IMR-90 (cell line): ENCODE measurements at regions not wholly inside any gene's neighbourhood (a gene's known extent, or its start where the extent isn't known, plus 50 kb on each side); places are given as distances from the start of the nearest gene placed in this dataset.

Experiments used
- ATAC-seq: fragments of 200-7000 bp; cut with Tn5 transposase; 2 replicates; pipeline ENCODE4 v1.9.1; 2020; ENCODE audit warnings: low read depth, mild to moderate bottlenecking, moderate library complexity
- BruUV-seq: library from RNA; stranded (reverse); fragments of 400-500 nt; replicated peaks from 2 replicates; lab custom pipeline; 2021; lab: Mats Ljungman, UMichigan
- CTCF ChIA-PET: fragments of 300-600 bp; formaldehyde crosslinking; extraction: SDS; loops from one replicate; lab custom pipeline; 2021; ENCODE audit warnings: antibody characterized with exemption; lab: Yijun Ruan, JAX
- POLR2A ChIA-PET: fragments of 300-600 bp; sonication (Branson Sonifier 250); formaldehyde crosslinking; loops from one replicate; lab custom pipeline; 2022; ENCODE audit warnings: antibody characterized with exemption; ENCODE audit not compliant: unreplicated experiment; lab: Charles Lee
- DNase-seq: peaks from one replicate; pipeline ENCODE4 v3.0.0; 2013
- H2AFZ ChIP-seq: replicated peaks from 2 replicates; pipeline ENCODE3; 2013; ENCODE audit warnings: low read length, mild to moderate bottlenecking; ENCODE audit not compliant: poor library complexity
- H2AK5ac ChIP-seq: 2 replicates; pipeline ENCODE4 v1.6.1; 2013; ENCODE audit warnings: low read depth, low read length, inconsistent platforms
- H2AK9ac ChIP-seq: replicated peaks from 2 replicates; pipeline ENCODE3; 2013; ENCODE audit warnings: mild to moderate bottlenecking, low read depth, low read length, moderate library complexity; ENCODE audit not compliant: poor library complexity
- H2BK120ac ChIP-seq: 2 replicates; pipeline ENCODE4 v1.6.1; 2013; ENCODE audit warnings: low read depth, low read length, inconsistent platforms
- H2BK15ac ChIP-seq: 3 replicates; pipeline ENCODE4 v1.6.1; 2013; ENCODE audit warnings: low read depth, low read length, inconsistent platforms
- H2BK20ac ChIP-seq: 2 replicates; pipeline ENCODE4 v1.6.1; 2013; ENCODE audit warnings: low read depth, mild to moderate bottlenecking, inconsistent platforms, low read length, moderate library complexity
- H2BK5ac ChIP-seq: 2 replicates; pipeline ENCODE4 v1.6.1; 2013; ENCODE audit warnings: mild to moderate bottlenecking, low read depth, low read length, inconsistent platforms; ENCODE audit not compliant: poor library complexity, severe bottlenecking
- H3K14ac ChIP-seq: replicated peaks from 2 replicates; pipeline ENCODE4 v1.6.1; 2013; ENCODE audit warnings: low read depth, low read length, inconsistent platforms
- H3K18ac ChIP-seq: 2 replicates; pipeline ENCODE4 v1.6.1; 2013; ENCODE audit warnings: low read depth, low read length, control low read depth
- H3K23ac ChIP-seq: 2 replicates; pipeline ENCODE4 v1.6.1; 2013; ENCODE audit warnings: low read depth, low read length, inconsistent platforms
- H3K27ac ChIP-seq: 2 replicates; pipeline ENCODE4 v1.5.1; 2013; ENCODE audit warnings: mild to moderate bottlenecking, control low read depth, low read length; ENCODE audit not compliant: insufficient read depth
- H3K27me3 ChIP-seq: 2 replicates; pipeline ENCODE4 v1.6.1; 2013; ENCODE audit warnings: low read length; ENCODE audit not compliant: control insufficient read depth, insufficient read depth
- H3K36me3 ChIP-seq: 2 replicates; pipeline ENCODE4 v1.6.1; 2013; ENCODE audit warnings: low read length, mixed read lengths; ENCODE audit not compliant: control insufficient read depth, insufficient read depth
- H3K4ac ChIP-seq: 2 replicates; pipeline ENCODE4 v1.6.1; 2013; ENCODE audit warnings: low read depth, low read length, inconsistent platforms
- H3K4me1 ChIP-seq: 2 replicates; pipeline ENCODE4 v1.6.1; 2013; ENCODE audit warnings: low read length, mixed read lengths; ENCODE audit not compliant: control insufficient read depth, insufficient read depth
- H3K4me2 ChIP-seq: 2 replicates; pipeline ENCODE4 v1.6.1; 2013; ENCODE audit warnings: low read depth, mild to moderate bottlenecking, control low read depth, low read length, moderate library complexity
- H3K4me3 ChIP-seq: 2 replicates; pipeline ENCODE4 v1.5.1; 2013; ENCODE audit warnings: low read depth, mild to moderate bottlenecking, control low read depth, low read length, moderate library complexity; ENCODE audit not compliant: insufficient read depth
- H3K56ac ChIP-seq: 2 replicates; pipeline ENCODE4 v1.6.1; 2013; ENCODE audit warnings: low read length, inconsistent platforms; ENCODE audit not compliant: insufficient read depth; ENCODE audit errors: extremely low read depth
- H3K79me1 ChIP-seq, 2 experiments: 2 replicates each; pipeline ENCODE4 v1.6.1; 2013; ENCODE audit warnings: low read length in 2 of 2, inconsistent platforms in 1 of 2, low read depth in 1 of 2
- H3K9ac ChIP-seq: 2 replicates; pipeline ENCODE4 v1.6.1; 2013; ENCODE audit warnings: low read depth, low read length, control low read depth
- H3K9me1 ChIP-seq: 2 replicates; pipeline ENCODE4 v1.6.1; 2013; ENCODE audit warnings: low read length, inconsistent platforms; ENCODE audit not compliant: insufficient read depth
- H3K9me3 ChIP-seq: 2 replicates; pipeline ENCODE4 v1.6.1; 2013; ENCODE audit warnings: low read length; ENCODE audit not compliant: control insufficient read depth, insufficient read depth
- H4K20me1 ChIP-seq: 2 replicates; pipeline ENCODE4 v1.6.1; 2013; ENCODE audit warnings: low read length, inconsistent platforms; ENCODE audit not compliant: insufficient read depth
- H4K5ac ChIP-seq: 2 replicates; pipeline ENCODE4 v1.6.1; 2013; ENCODE audit warnings: mild to moderate bottlenecking, low read depth, low read length, control low read depth
- H4K8ac ChIP-seq, 2 experiments: 2 replicates each; pipeline ENCODE4 v1.6.1; 2013; ENCODE audit warnings: low read depth in 2 of 2, low read length in 2 of 2, control low read depth in 1 of 2, inconsistent platforms in 1 of 2
- H4K91ac ChIP-seq: 2 replicates; pipeline ENCODE4 v1.6.1; 2013; ENCODE audit warnings: low read depth, low read length, inconsistent platforms; ENCODE audit not compliant: insufficient read depth
- BHLHE40 ChIP-seq: fragments of 150-350 bp; IDR thresholded peaks from 2 replicates; pipeline ENCODE4 v1.6.1; 2016; ENCODE audit warnings: mild to moderate bottlenecking, low read depth, low read length
- CEBPB ChIP-seq: IDR thresholded peaks from 2 replicates; pipeline ENCODE4 v1.6.1; 2012; ENCODE audit warnings: low read depth, low read length, improper control_type of control experiment
- CHD1 ChIP-seq: IDR thresholded peaks from 2 replicates; pipeline ENCODE4 v1.6.1; 2012; ENCODE audit warnings: low read depth, low read length, improper control_type of control experiment
- ELK1 ChIP-seq: fragments of 150-350 bp; IDR thresholded peaks from 2 replicates; pipeline ENCODE4 v1.6.1; 2016; ENCODE audit warnings: low read depth, mild to moderate bottlenecking, low read length, moderate library complexity, borderline replicate concordance
- FOS ChIP-seq: fragments of 150-350 bp; IDR thresholded peaks from 2 replicates; pipeline ENCODE4 v1.6.1; 2016; ENCODE audit warnings: low read depth, low read length
- MAFK ChIP-seq: IDR thresholded peaks from 2 replicates; pipeline ENCODE4 v1.6.1; 2012; ENCODE audit warnings: low read depth, low read length, improper control_type of control experiment
- MAZ ChIP-seq: IDR thresholded peaks from 2 replicates; pipeline ENCODE4 v1.6.1; 2012; ENCODE audit warnings: low read depth, mild to moderate bottlenecking, low read length, improper control_type of control experiment, moderate library complexity, borderline replicate concordance
- MXI1 ChIP-seq: IDR thresholded peaks from 2 replicates; pipeline ENCODE4 v1.6.1; 2012; ENCODE audit warnings: low read depth, mild to moderate bottlenecking, low read length, moderate library complexity, borderline replicate concordance
- NFE2L2 ChIP-seq: fragments of 150-350 bp; IDR thresholded peaks from 2 replicates; pipeline ENCODE4 v1.6.1; 2016; ENCODE audit warnings: low read depth, mild to moderate bottlenecking, low read length
- POLR2A ChIP-seq: IDR thresholded peaks from 2 replicates; pipeline ENCODE4 v1.6.1; 2012; ENCODE audit warnings: mild to moderate bottlenecking, low read depth, low read length
- RAD21 ChIP-seq: IDR thresholded peaks from 2 replicates; pipeline ENCODE4 v1.6.1; 2012; ENCODE audit warnings: low read length, improper control_type of control experiment
- RCOR1 ChIP-seq: IDR thresholded peaks from 2 replicates; pipeline ENCODE4 v1.6.1; 2012; ENCODE audit warnings: mild to moderate bottlenecking, low read length, improper control_type of control experiment; ENCODE audit not compliant: insufficient replicate concordance
- RFX5 ChIP-seq: IDR thresholded peaks from 2 replicates; pipeline ENCODE4 v1.8.0; 2012; ENCODE audit warnings: low read depth, mild to moderate bottlenecking, low read length, moderate library complexity
- SMC3 ChIP-seq: fragments of 150-350 bp; IDR thresholded peaks from 2 replicates; pipeline ENCODE4 v1.6.1; 2016; ENCODE audit warnings: low read depth, mild to moderate bottlenecking, antibody characterized with exemption, low read length, moderate library complexity
- WGBS, 2 experiments: methylation state at CpG; one replicate each; pipeline versions ENCODE4 v1.1.5 to v1.1.7; 2013; ENCODE audit warnings: missing lambda C conversion rate in 2 of 2; ENCODE audit not compliant: insufficient read length in 1 of 2; ENCODE audit errors: extremely low coverage in 2 of 2; 5-methylcytosine and 5-hydroxymethylcytosine counted together
- dilution Hi-C: fragments of 300-500 bp; cut with HindIII; formaldehyde crosslinking; loops from one replicate; pipeline ENCODE4 v1.14.3; 2018; ENCODE audit warnings: low sequenced_read_pairs; ENCODE audit not compliant: unreplicated experiment
- in situ Hi-C: fragments of 300-500 bp; cut with MboI; formaldehyde crosslinking; loops from 3 replicates; pipeline ENCODE4 v1.14.3; 2019; ENCODE audit warnings: low sequenced_read_pairs, inconsistent platforms, mixed read lengths
- intact Hi-C: fragments of 100-400 bp; cut with micrococcal nuclease; formaldehyde crosslinking; loops from 2 replicates; pipeline ENCODE4 v1.10.0; 2022
- TF ChIP-seq, protein P1 (sequence below): conservative IDR thresholded peaks from 2 replicates; pipeline ENCODE4 v1.5.1; 2012; ENCODE audit warnings: mild to moderate bottlenecking, low read depth, low read length, improper control_type of control experiment
- TF ChIP-seq, protein P2 (sequence below): fragments of 150-350 bp; IDR thresholded peaks from 2 replicates; pipeline ENCODE4 v1.6.1; 2017; ENCODE audit warnings: mild to moderate bottlenecking, antibody characterized with exemption, low read length, low read depth

GRCh38 chr7:112855227-112855626 lies 65.0 kb upstream of the TMEM168 start:
- WGBS, 2 experiments = no CpG with 5 or more reads among the region's 3 CpGs
- no peaks in the 10 kb centered on the region for H3K4me1 ChIP-seq
- H2BK20ac ChIP-seq = no peak overlapping the region
- H3K9me1 ChIP-seq = peaks cover 3% of the 10 kb centered on the region; the same call in 1 of the 2 replicates
- no peak overlapping the region for H2BK15ac ChIP-seq
- dilution Hi-C loops (no loop called here), in situ Hi-C loops (no loop called here), intact Hi-C loops (no loop called here)
- ATAC-seq (no peak), DNase-seq (no peak)
- no peak overlapping the region for H4K5ac ChIP-seq
- H3K14ac ChIP-seq = no peak overlapping the region
- H3K9me3 ChIP-seq = no peaks in the 10 kb centered on the region
- peaks cover 3 to 5% of the 10 kb centered on the region in 2 experiments; a peak in 3 of 4 replicates for H3K79me1 ChIP-seq
- H2AK5ac ChIP-seq = no peak overlapping the region
- no peaks in the 10 kb centered on the region for H4K20me1 ChIP-seq
- no peak overlapping the region for H4K8ac ChIP-seq
- H3K27me3 ChIP-seq = no peaks in the 10 kb centered on the region
- no peak overlapping the region for H3K18ac ChIP-seq
- no peak overlapping the region for H3K27ac ChIP-seq
- POLR2A ChIA-PET = no interaction called here
- no peak for TF ChIP-seq NFE2L2
- no peak for TF ChIP-seq RFX5
- TF ChIP-seq CHD1 = no peak
- TF ChIP-seq, protein P1, sequence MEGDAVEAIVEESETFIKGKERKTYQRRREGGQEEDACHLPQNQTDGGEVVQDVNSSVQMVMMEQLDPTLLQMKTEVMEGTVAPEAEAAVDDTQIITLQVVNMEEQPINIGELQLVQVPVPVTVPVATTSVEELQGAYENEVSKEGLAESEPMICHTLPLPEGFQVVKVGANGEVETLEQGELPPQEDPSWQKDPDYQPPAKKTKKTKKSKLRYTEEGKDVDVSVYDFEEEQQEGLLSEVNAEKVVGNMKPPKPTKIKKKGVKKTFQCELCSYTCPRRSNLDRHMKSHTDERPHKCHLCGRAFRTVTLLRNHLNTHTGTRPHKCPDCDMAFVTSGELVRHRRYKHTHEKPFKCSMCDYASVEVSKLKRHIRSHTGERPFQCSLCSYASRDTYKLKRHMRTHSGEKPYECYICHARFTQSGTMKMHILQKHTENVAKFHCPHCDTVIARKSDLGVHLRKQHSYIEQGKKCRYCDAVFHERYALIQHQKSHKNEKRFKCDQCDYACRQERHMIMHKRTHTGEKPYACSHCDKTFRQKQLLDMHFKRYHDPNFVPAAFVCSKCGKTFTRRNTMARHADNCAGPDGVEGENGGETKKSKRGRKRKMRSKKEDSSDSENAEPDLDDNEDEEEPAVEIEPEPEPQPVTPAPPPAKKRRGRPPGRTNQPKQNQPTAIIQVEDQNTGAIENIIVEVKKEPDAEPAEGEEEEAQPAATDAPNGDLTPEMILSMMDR = no peak
- no peak for TF ChIP-seq SMC3
- TF ChIP-seq POLR2A = no peak
- no peak for TF ChIP-seq CEBPB
- TF ChIP-seq FOS = no peak
- TF ChIP-seq ELK1 = no peak
- TF ChIP-seq RAD21 = no peak
- no peak for TF ChIP-seq MXI1
- TF ChIP-seq BHLHE40 = no peak
- no peak for TF ChIP-seq MAFK
- TF ChIP-seq, protein P2, sequence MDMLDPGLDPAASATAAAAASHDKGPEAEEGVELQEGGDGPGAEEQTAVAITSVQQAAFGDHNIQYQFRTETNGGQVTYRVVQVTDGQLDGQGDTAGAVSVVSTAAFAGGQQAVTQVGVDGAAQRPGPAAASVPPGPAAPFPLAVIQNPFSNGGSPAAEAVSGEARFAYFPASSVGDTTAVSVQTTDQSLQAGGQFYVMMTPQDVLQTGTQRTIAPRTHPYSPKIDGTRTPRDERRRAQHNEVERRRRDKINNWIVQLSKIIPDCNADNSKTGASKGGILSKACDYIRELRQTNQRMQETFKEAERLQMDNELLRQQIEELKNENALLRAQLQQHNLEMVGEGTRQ = no peak
- TF ChIP-seq MAZ = no peak
- TF ChIP-seq RCOR1 = no peak
- H3K4me3 ChIP-seq = no peak overlapping the region
- no peak overlapping the region for H2BK5ac ChIP-seq
- no peak overlapping the region for H3K56ac ChIP-seq
- H4K91ac ChIP-seq = no peak overlapping the region
- H3K4me2 ChIP-seq = no peak overlapping the region
- H3K23ac ChIP-seq = no peak overlapping the region
- no TSS peak for BruUV-seq
- CTCF ChIA-PET = no interaction called here
- no peak overlapping the region for H3K4ac ChIP-seq
- no peak overlapping the region for H2AFZ ChIP-seq
- H2AK9ac ChIP-seq = no peak overlapping the region
- no peak overlapping the region for H3K9ac ChIP-seq
- H3K36me3 ChIP-seq = no peaks in the 10 kb centered on the region; the same call in 1 of the 2 replicates
- no peak overlapping the region for H2BK120ac ChIP-seq
